HG03432 (cell line): ENCODE measurements at regions not wholly inside any gene's neighbourhood (a gene's known extent, or its start where the extent isn't known, plus 50 kb on each side); places are given as distances from the start of the nearest gene placed in this dataset.

ENCODE experiments used
- ATAC-seq: cut with Tn5 transposase; IDR thresholded peaks from one replicate; pipeline ENCODE4 v1.9.1; 2021; ENCODE audit warnings: mild to moderate bottlenecking, moderate library complexity; ENCODE audit not compliant: unreplicated experiment

DNA sequence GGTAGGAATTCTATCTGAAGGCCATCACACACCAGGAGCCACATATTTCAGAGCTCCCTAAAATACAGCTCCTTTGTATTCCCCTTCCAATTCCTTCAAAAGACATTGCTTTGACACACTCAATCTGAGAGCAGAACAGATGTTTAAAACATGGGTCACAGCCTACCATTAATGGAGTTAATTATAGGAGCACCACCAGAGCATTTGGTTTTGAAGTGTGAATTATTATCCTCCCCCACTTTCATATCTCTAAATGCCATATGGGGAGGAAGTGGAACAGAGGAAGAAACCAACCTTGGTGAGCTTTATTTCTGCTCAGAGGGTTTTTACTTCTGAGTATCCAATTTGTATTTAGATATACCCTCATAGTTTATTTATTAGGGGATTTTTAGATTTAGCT is 50.7 kb upstream of the TNFRSF21 start:
- peak; percentile 70 for ATAC-seq

DNA sequence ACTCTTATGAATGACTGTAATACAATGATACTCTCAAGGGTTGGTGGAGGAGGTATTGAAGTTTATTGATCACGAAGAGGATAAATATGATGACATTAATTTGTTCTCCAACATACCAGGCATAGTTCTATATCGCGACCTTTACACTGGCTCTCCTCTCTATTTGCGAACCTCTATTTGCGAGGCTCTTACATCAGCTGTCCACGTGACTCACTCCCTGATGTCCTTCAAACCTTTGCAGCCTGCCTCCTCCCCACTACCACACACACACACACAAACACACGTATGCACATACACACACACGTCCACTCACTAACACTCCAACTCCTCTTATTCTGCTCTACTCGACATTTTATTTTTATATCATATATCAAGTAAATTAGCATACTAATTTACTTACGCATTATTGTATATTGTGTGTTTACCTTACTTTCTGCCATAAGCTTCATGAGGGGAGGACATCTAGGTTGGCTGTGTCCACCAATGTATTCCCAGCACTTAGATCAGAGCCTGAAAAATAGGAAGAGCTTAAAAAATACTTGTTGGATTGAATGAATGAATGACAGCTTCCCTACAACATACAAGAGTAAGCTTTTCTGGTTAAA is 53.3 kb upstream of the TNFRSF21 start:
- ATAC-seq: no peak

DNA sequence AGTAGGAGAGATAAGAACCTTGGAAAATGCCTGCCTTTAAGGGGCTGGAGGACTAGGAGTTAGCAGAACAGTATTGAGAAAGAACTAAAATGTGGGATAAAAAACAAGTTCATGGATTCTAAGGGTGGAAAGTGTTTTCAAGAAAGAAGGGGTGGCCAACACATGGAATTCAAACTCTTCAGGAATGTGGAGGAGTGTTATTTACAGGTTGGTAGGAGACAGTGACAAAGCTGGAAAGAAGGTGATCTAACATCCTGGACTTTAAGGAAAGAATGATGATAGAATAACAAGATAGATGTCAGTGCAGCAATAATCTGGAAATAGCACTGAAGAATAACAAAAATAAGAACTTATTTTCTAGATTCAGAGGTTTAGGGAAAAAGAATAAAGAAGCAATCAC is 54.0 kb upstream of the TNFRSF21 start:
- no peak for ATAC-seq

DNA sequence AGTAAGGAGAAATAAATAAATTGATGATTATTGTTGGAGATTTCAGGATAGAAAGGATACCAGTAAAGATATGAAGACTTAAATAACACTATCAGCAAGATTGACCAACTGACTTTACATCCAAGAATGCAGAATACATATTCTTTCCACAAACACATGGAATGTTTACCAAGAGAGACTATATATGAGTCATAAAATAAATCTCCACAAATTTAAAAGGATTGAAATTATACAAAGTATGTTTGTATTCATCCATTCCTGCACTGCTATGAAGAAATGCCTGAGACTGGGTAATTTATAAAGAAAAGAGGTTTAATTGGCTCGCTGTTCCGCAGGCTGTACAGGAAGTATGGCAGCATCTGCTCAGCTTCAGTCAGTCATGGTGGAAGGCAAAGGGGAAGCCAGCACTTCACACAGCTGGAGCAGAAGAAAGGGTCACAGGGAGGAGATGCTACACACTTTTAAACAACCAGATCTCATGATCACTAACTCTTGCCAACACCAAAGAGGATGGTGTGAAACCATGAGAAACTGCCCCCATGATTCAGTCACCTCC is 56.7 kb upstream of the TNFRSF21 start:
- no peak for ATAC-seq

- no peak for ATAC-seq
These were observed 61.6 kb upstream of the TNFRSF21 start for GRCh38 chr6:47371139-47371869.

- no peak for ATAC-seq
These were observed 62.2 kb upstream of the TNFRSF21 start for GRCh38 chr6:47371870-47372255.

- no peak for ATAC-seq
These were observed 62.6 kb upstream of the TNFRSF21 start for GRCh38 chr6:47372318-47372717.

- ATAC-seq: no peak
These were observed 65.7 kb upstream of the TNFRSF21 start for GRCh38 chr6:47375426-47375825.

- no peak for ATAC-seq
These were observed 67.2 kb upstream of the TNFRSF21 start for GRCh38 chr6:47376930-47377329.

- no peak for ATAC-seq
These were observed 68.3 kb upstream of the TNFRSF21 start for GRCh38 chr6:47377971-47378370.

GRCh38 chr6:47379328-47379727 is 69.6 kb upstream of the TNFRSF21 start:
- no peak for ATAC-seq

GRCh38 chr6:47380251-47380650 is 70.5 kb upstream of the TNFRSF21 start:
- no peak for ATAC-seq

- no peak for ATAC-seq
These were observed 71.3 kb upstream of the TNFRSF21 start for GRCh38 chr6:47381036-47381435.

GRCh38 chr6:47383360-47383759 is 73.7 kb upstream of the TNFRSF21 start:
- no peak for ATAC-seq

- ATAC-seq: no peak
These were observed 82.0 kb upstream of the TNFRSF21 start for GRCh38 chr6:47391675-47392074.

DNA sequence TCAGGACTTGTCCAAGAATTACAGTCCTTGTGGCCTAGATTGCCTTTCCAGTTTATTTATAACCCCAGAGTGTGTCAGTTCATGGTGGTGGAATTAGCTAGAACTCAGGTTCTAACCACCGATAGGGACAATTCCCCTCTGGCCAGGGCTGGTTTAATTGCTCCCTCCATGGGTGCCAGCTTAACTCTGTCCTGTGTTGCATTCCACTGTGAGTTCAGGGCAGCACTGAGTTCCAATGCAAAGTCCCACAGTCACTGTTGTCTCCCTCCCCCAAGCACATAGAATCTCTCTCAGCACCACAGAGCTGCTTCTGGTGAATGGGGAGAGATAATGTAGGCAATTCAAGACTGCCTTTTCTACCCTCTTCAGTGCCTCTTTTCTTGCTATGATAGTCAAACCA is 82.5 kb upstream of the TNFRSF21 start:
- ATAC-seq: no peak

- ATAC-seq: no peak
These were observed 81.1 kb upstream of the CD2AP start for GRCh38 chr6:47396401-47397069.

GRCh38 chr6:47400581-47400980 is 77.0 kb upstream of the CD2AP start:
- no peak for ATAC-seq

DNA sequence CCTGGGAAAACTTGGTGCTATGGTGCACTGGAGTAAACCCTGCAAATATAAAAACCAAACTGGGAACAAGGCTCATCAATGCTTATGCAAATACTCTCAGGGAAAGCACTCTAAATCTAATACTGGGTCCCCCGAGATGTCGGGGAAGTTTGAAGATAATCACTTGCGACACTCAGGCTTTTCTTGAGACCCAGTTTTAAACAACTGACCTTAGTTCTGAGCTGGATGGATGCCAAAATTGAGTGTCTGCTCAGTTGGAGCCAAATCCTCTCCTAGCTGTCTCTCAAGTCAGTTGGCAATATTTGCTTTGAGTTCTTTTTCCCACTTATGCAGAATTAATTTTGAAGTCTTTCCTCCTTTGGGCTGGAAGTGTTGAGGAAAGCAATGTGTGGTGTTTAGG is 75.5 kb upstream of the CD2AP start:
- ATAC-seq: no peak

- ATAC-seq: no peak
These were observed 74.5 kb upstream of the CD2AP start for GRCh38 chr6:47403056-47403455.

GRCh38 chr6:47403801-47404200 is 73.8 kb upstream of the CD2AP start:
- no peak for ATAC-seq

GRCh38 chr6:47404435-47404834 is 73.2 kb upstream of the CD2AP start:
- ATAC-seq: no peak
